B cell (primary cell): ENCODE measurements at regions not wholly inside any gene's neighbourhood (a gene's known extent, or its start where the extent isn't known, plus 50 kb on each side); places are given as distances from the start of the nearest gene placed in this dataset.

Source experiments
- ATAC-seq: fragments of 200-7000 bp; cut with Tn5 transposase; one replicate; pipeline ENCODE4 v1.10.0; 2021; ENCODE audit warnings: low read depth, mild to moderate bottlenecking, moderate number of reproducible peaks, moderate library complexity
- CTCF ChIA-PET: fragments of 350-600 bp; sonication (Branson Sonifier 250); formaldehyde crosslinking; loops from one replicate; lab custom pipeline; 2021; ENCODE audit warnings: antibody characterized with exemption, inconsistent platforms; lab: Charles Lee
- POLR2A ChIA-PET: fragments of 350-600 bp; sonication (Branson Sonifier 250); formaldehyde crosslinking; loops from one replicate; lab custom pipeline; 2021; ENCODE audit warnings: antibody characterized with exemption; lab: Charles Lee
- DNase-seq: peaks from one replicate; pipeline ENCODE4 v3.0.0; 2013
- H2AFZ ChIP-seq: 2 replicates; pipeline ENCODE4 v1.6.1; 2012; ENCODE audit warnings: mild to moderate bottlenecking, low read depth, low read length; ENCODE audit not compliant: insufficient read depth, poor library complexity, severe bottlenecking
- H3K27ac ChIP-seq, 2 donors: 1 replicate in 1 of 2; 2 replicates in 1 of 2; pipeline ENCODE4 v1.5.1; 2012 to 2013; ENCODE audit warnings: low read length in 2 of 2, mild to moderate bottlenecking in 2 of 2, moderate library complexity in 1 of 2
- H3K27me3 ChIP-seq, 4 experiments: fragments of 200-600 bp in 1 of 4; sonication (generic) in 1 of 4; replicated peaks in 1 of 4; 1 replicate in 2 of 4; 2 replicates in 2 of 4; pipeline versions ENCODE4 v1.6.1 to v1.7.0; 2013 to 2016; ENCODE audit warnings: low read length in 3 of 4, mild to moderate bottlenecking in 2 of 4, mixed read lengths in 1 of 4, moderate library complexity in 1 of 4; ENCODE audit not compliant: insufficient read depth in 4 of 4, control insufficient read depth in 3 of 4; ENCODE audit errors: control extremely low read depth in 1 of 4
- H3K36me3 ChIP-seq, 2 experiments: replicated peaks in 1 of 2; 1 replicate in 1 of 2; 2 replicates in 1 of 2; pipeline versions ENCODE4 v1.6.1 to v1.7.1; 2013; ENCODE audit warnings: low read length in 1 of 2; ENCODE audit not compliant: insufficient read depth in 2 of 2, control insufficient read depth in 1 of 2; ENCODE audit errors: control extremely low read depth in 1 of 2, extremely low read depth in 1 of 2
- H3K4me1 ChIP-seq, 2 donors: fragments of 200-600 bp in 1 of 2; sonication (generic) in 1 of 2; 1 replicate in 1 of 2; 2 replicates in 1 of 2; pipeline versions ENCODE4 v1.5.1 to v1.6.1; 2013 to 2017; ENCODE audit warnings: low read length in 2 of 2; ENCODE audit not compliant: control insufficient read depth in 2 of 2, insufficient read depth in 2 of 2
- H3K4me2 ChIP-seq: replicated peaks from 2 replicates; pipeline ENCODE3; 2012; ENCODE audit warnings: mild to moderate bottlenecking, low read depth, low read length; ENCODE audit not compliant: poor library complexity, severe bottlenecking
- H3K4me3 ChIP-seq, 5 experiments: fragments of 200-600 bp in 1 of 5; sonication (generic) in 1 of 5; 1 replicate in 3 of 5; 2 replicates in 2 of 5; pipeline versions ENCODE4 v1.5.1 to v1.7.0; 2011 to 2016; ENCODE audit warnings: low read length in 4 of 5, mild to moderate bottlenecking in 4 of 5, low read depth in 2 of 5, control low read depth in 1 of 5, moderate library complexity in 1 of 5; ENCODE audit not compliant: insufficient read depth in 1 of 5; ENCODE audit errors: control extremely low read depth in 1 of 5, extremely low read depth in 1 of 5
- H3K79me2 ChIP-seq: fragments of 200-600 bp; sonication (generic); one replicate; pipeline ENCODE4 v1.6.0; 2016; ENCODE audit warnings: low read length; ENCODE audit not compliant: control insufficient read depth, insufficient read depth
- H3K9ac ChIP-seq: fragments of 200-600 bp; sonication (generic); 2 replicates; pipeline ENCODE4 v1.6.1; 2017; ENCODE audit warnings: mild to moderate bottlenecking, low read length, moderate library complexity
- H3K9me3 ChIP-seq, 3 donors: one replicate each; pipeline versions ENCODE4 v1.6.1 to v1.7.1; 2013; ENCODE audit warnings: low read length in 2 of 3; ENCODE audit not compliant: control insufficient read depth in 2 of 3, insufficient read depth in 1 of 3; ENCODE audit errors: control extremely low read depth in 1 of 3
- H4K20me1 ChIP-seq: 2 replicates; pipeline ENCODE4 v1.6.0; 2012; ENCODE audit warnings: mild to moderate bottlenecking, low read length; ENCODE audit not compliant: insufficient read depth, control insufficient read depth, poor library complexity, severe bottlenecking
- H3K27ac Mint-ChIP-seq: one replicate; pipeline ENCODE4 v1.8.0; 2021; ENCODE audit warnings: mixed read lengths
- H3K27me3 Mint-ChIP-seq: one replicate; pipeline ENCODE4 v1.8.0; 2021; ENCODE audit warnings: mixed read lengths
- H3K4me1 Mint-ChIP-seq: one replicate; pipeline ENCODE4 v1.8.0; 2021; ENCODE audit warnings: mixed read lengths
- H3K4me3 Mint-ChIP-seq: one replicate; pipeline ENCODE4 v1.8.0; 2021; ENCODE audit warnings: mixed read lengths
- H3K9me3 Mint-ChIP-seq: one replicate; pipeline ENCODE4 v1.8.0; 2022; ENCODE audit warnings: mixed read lengths; ENCODE audit not compliant: insufficient read depth
- CTCF ChIP-seq: fragments of 200-600 bp; IDR thresholded peaks from one replicate; pipeline ENCODE4 v1.8.0; 2022; ENCODE audit warnings: antibody characterized with exemption, mild to moderate bottlenecking
- EZH2 ChIP-seq: IDR thresholded peaks from 2 replicates; pipeline ENCODE4 v1.6.1; 2012; ENCODE audit warnings: borderline replicate concordance, low read depth, mild to moderate bottlenecking, moderate library complexity, low read length; ENCODE audit not compliant: insufficient read depth, poor library complexity, severe bottlenecking
- WGBS: methylation state at CpG from one replicate; pipeline ENCODE4 v1.1.5; 2013; ENCODE audit warnings: missing lambda C conversion rate; ENCODE audit not compliant: insufficient coverage; 5-methylcytosine and 5-hydroxymethylcytosine counted together
- intact Hi-C: fragments of 100-400 bp; cut with micrococcal nuclease; formaldehyde crosslinking; loops from one replicate; pipeline ENCODE4 v1.10.0; 2022

- no peak for ATAC-seq
- intact Hi-C loops: no loop called here
- Mint-ChIP-seq H3K4me3 (no peak overlapping the region), H3K4me1 (no peaks in the 10 kb centered on the region), H3K27me3 (no peaks in the 10 kb centered on the region), H3K27ac (no peak overlapping the region), H3K9me3 (no peaks in the 10 kb centered on the region)
- H3K27ac ChIP-seq: no peak overlapping the region
- CTCF ChIA-PET: no interaction called here
- no peak overlapping the region for H3K9ac ChIP-seq
- peaks cover 0 to 3% (median 0%) of the 10 kb centered on the region in 3 donors for H3K9me3 ChIP-seq
- no peaks in the 10 kb centered on the region for H4K20me1 ChIP-seq
- no peak overlapping the region for H3K4me2 ChIP-seq
- no peaks in the 10 kb centered on the region for H3K27me3 ChIP-seq
- no peak for DNase-seq
- no peak overlapping the region for H2AFZ ChIP-seq
- H3K36me3 ChIP-seq: no peaks in the 10 kb centered on the region
- H3K79me2 ChIP-seq: no peaks in the 10 kb centered on the region
- H3K4me1 ChIP-seq: no peaks in the 10 kb centered on the region
- WGBS: no CpG with 5 or more reads among the region's 4 CpGs
- no peak overlapping the region for H3K4me3 ChIP-seq
- no peak for TF ChIP-seq CTCF
- POLR2A ChIA-PET: no interaction called here
These were observed 1419.8 kb downstream of the ADGRL3 start for GRCh38 chr4:62619971-62620370.

- Mint-ChIP-seq H3K4me3 (no peak overlapping the region), H3K9me3 (no peaks in the 10 kb centered on the region), H3K27ac (no peak overlapping the region), H3K4me1 (no peaks in the 10 kb centered on the region), H3K27me3 (no peaks in the 10 kb centered on the region)
- no peak overlapping the region for H3K4me3 ChIP-seq
- H4K20me1 ChIP-seq: no peaks in the 10 kb centered on the region
- TF ChIP-seq EZH2 (no peak), CTCF (no peak)
- no peak overlapping the region for H3K4me2 ChIP-seq
- H3K9ac ChIP-seq: no peak overlapping the region
- H3K4me1 ChIP-seq: no peaks in the 10 kb centered on the region
- H3K27ac ChIP-seq: no peak overlapping the region
- H3K79me2 ChIP-seq: no peaks in the 10 kb centered on the region
- ATAC-seq (no peak), DNase-seq (no peak)
- intact Hi-C loops: no loop called here
- POLR2A ChIA-PET: no interaction called here
- no CpG with 5 or more reads among the region's 2 CpGs for WGBS
- CTCF ChIA-PET: no interaction called here
- H3K27me3 ChIP-seq: no peaks in the 10 kb centered on the region
- H2AFZ ChIP-seq: no peak overlapping the region
- peaks cover 0 to 6% (median 0%) of the 10 kb centered on the region in 3 donors for H3K9me3 ChIP-seq
- H3K36me3 ChIP-seq: no peaks in the 10 kb centered on the region
These were observed 1417.9 kb downstream of the ADGRL3 start for GRCh38 chr4:62618042-62618441.
